ENCODE measurements at regions not wholly inside any gene's neighbourhood (a gene's known extent, or its start where the extent isn't known, plus 50 kb on each side); places are given as distances from the start of the nearest gene placed in this dataset.

DNA sequence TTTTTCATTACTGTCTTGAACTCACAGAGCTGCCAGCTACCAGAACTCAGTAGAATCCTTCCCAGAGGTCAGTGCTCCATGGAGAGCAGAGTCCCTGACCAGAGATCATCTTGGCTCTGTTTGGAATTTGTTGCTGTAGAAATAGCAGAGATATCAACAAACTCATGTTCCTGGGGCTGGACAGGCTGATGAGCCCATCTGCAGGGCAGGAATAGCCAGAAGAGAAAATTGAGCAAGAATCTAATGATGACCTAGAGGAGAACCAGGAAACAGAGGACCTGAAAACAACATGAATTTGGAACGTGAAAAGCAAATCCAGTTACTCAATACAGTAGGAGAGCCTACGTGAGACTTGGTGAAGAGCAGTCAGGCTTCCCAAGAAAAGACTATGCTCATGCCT, 437.8 kb downstream of the PLK2 start:
- TF ChIP-seq YY1 (IDR thresholded peaks at IDR 0.05; ENCODE audit: insufficient read depth, insufficient read length) (no peak), ZNF274 (IDR thresholded peaks at IDR 0.05; ENCODE audit: low read depth, low read length) (no peak), SUZ12 (IDR thresholded peaks at IDR 0.05; ENCODE audit: extremely low read depth, insufficient read depth, insufficient read length) (no peak)
